GM04503 (cell line): ENCODE measurements at regions not wholly inside any gene's neighbourhood (a gene's known extent, or its start where the extent isn't known, plus 50 kb on each side); places are given as distances from the start of the nearest gene placed in this dataset.
"Not testable (repeated sequence)": the region's sequence is repeated elsewhere in the genome, so short reads cannot be mapped to it uniquely, and the experiment has no call there.

ENCODE experiments used
- DNase-seq: peaks from one replicate; pipeline ENCODE4 v3.0.0-alpha.2; 2012; ENCODE audit warnings: low read depth

GRCh38 chr2:145822892-145823534 is 1303.1 kb upstream of the ZEB2 start:
- no peak for DNase-seq

DNA sequence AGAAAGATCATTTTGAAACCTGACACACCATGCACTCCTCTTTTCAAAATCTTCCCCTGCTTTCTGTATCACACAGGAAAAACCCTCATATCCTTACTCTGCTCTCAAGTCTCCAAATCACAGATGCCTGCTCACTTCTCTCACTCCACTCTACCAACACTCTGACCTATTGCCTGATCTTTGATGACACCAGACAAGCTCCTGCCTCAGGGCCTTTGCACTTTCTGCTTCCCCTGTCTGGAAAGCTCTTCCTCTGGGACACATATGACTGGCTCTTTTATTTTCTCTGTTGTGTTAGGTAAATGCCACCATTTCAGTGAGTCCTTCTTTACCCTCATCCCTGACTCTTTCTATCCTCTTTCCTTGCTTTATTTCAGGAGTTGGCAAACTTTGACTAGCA is 1300.7 kb upstream of the ZEB2 start:
- no peak for DNase-seq

DNA sequence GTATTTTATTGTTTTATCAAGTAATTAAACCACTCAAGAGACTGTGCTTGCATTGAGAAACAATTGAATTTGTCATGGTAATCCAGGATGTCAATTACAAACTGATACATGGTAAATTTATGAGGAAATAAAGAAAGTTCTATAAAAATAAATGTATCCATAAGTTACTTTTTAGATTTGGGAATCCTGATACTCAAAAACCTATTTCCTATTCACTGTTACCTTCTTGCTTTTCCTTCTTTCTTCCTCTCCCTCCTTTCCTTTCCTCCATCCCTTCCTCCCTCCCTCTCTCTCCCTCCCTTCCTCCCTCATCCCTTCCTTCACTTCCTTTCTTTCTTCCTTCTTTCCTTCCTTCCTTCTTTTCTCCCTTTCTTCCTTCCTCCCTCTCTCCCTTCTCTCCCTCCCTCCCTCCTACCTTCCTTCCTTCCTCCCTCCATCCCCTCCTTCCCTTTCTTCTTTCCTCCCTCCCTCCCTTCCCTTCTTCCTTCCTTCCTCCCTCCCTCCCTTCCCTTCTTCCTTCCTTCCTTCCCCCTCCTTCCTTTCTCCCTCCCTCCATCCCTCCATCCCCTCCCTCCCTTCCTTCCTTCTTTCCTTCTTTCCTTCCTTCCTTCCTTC is 1299.1 kb upstream of the ZEB2 start:
- no peak for DNase-seq

DNA sequence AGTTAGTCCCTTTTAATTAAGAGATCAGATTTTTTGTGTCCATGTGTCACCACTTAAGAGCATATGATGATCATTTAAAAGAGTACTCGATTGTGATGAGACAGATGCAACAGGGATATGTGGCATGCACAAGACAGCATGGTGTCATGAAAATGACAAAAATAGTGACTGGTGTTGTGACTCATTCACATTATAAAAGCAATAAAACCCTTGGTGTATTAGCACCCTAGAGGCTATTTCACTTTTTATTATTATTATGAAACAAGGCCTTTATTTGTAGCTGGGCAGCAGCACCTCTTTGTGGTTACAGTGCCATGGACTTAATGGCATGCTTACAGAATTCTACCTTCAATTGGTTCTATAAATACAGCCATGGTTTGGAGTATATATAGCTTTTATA is 1296.0 kb upstream of the ZEB2 start:
- DNase-seq, result no peak

DNA sequence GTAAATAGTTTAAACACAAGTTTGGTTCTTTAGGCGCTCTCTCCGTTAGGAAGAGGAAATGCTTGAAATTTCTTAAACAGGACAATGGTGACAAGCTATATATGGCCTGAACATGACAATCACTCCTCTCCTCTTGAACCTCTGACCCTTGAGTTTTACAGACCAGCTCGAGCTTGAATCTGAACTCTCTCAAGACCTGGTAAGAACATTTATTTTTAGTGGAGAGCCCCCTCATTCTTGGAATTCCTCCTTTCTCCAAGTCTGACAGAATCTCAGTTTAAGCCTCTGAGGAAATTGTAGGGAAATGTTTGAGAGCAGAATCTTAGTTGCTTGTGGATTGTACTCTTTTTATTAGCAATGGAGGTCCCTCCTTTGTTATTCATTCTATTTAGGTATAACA is 1293.6 kb upstream of the ZEB2 start:
- DNase-seq, result no peak

GRCh38 chr2:145812165-145812554 is 1292.2 kb upstream of the ZEB2 start:
- no peak for DNase-seq

GRCh38 chr2:145811276-145812164 is 1291.6 kb upstream of the ZEB2 start:
- DNase-seq, result no peak

- DNase-seq, result no peak
Observed at GRCh38 chr2:145807968-145808367, 1288.0 kb upstream of the ZEB2 start.

DNA sequence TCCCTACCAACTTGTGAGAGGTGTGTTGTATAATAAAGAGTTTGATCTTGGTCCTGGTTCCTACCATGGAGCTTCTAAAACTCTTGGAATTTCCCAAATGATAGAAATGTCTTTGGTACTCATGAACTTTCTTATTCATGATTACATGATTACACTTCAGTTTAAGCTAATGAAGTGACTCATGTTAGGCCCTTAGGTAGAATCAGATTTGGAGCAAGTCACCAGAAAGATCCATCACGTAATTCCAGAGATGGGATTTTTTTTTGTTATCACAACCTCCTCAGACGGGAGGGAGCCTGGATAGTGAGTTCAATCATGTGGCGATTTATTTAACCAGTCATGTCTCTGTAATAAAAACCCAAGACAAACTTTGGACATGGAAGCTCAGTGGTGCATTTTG is 1287.6 kb upstream of the ZEB2 start:
- DNase-seq, result no peak

DNA sequence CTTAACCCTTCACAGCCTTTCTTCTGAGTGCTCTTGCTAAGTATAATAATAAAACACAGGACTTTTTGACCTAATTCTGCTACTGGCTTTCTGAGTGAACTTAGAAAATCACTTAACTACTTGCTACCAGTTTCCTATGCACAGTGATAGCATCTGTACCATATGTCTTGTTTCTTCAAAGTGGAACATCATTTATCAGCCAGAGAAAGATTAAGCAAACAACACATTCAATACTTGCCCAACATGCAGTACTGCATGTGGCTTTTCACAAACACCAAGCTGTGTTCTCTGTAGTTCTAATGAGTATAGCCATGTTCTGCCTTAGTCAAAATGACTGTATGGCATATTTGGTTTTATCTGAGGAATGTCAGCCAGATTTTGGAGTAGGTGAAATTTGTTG is 1286.6 kb upstream of the ZEB2 start:
- no peak for DNase-seq

DNA sequence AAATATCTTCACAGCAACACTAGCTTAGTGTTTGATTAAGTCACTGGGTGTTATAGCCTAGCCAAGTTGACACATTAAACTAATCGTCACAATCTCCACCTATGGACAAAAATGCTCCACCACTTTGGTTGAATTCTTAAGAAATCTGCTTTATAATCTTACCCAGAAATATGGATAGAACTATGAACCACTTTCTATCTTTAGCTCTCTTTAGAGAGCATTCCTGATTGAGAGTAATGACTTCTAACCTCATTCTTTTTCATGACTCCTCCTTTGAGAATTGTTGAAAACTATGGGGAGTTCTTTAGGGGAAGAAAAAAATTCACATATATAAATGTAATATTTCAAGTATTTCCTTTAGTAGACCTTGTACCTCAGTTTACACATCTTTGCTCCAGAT is 1282.2 kb upstream of the ZEB2 start:
- DNase-seq, result no peak

GRCh38 chr2:145801210-145801609 is 1281.3 kb upstream of the ZEB2 start:
- no peak for DNase-seq

DNA sequence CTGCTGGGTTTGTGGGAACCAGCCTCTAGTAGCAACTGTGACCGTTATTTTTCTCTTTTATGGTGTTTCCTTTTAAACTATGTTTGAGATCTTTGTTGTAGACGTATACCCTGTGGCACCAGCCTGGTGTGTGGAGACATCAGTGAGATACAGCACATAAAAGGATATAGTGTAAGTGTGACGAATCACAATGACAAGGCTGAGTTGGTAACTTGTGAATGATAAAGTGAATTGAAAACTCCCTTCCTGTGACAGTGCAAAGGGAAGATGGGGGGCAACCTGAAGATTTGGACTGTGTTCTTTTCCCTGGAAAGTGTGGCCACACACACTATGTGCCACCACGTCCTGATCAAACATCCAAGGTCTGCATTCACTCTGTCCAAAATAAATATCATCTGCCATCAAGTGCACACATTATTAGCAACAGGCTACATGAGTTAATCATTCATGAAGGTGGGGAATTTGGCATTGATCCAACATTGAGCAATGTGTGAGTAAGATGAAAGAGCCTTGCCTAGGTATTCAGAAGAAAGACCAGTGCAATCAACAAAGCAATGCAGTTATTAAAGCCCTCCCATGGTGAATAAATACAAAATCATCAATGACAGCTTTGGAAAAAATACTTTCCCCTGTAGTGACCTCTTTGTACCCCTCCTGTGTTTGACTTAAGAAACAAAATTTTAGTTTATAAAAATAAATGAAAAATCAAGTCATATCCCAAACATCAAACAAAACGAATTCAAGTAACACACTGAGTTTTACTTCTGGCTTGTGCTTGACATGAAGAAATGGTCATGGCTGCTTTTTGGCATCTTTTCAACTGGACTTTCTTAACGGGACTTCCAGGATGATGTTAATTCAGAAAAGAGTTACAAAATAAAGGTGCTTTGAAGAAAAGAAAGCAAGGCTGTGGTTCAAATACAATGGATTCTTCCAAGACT is 1280.5 kb upstream of the ZEB2 start:
- no peak for DNase-seq

GRCh38 chr2:145799595-145800108 is 1279.7 kb upstream of the ZEB2 start:
- DNase-seq, result no peak

GRCh38 chr2:145798419-145798818 is 1278.5 kb upstream of the ZEB2 start:
- DNase-seq, result no peak

DNA sequence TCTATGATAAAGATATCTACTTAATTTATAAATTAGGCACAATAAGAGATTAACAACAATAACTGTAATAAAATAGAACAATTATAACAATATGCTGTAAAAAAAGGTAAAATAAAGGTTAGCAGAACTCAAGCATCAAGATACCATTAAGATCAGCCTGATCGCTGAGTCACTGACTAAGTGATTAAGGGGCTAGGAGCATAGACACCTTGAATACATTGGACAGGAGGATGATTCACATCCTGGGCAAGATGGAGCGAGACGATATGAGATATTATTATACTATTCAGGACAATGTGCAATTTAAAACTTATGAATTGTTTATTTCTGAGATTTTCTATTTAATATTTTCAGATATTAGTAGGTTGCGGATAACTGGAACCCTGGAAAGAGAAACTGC is 1277.8 kb upstream of the ZEB2 start:
- DNase-seq, result no peak

GRCh38 chr2:145792745-145793144 is 1272.8 kb upstream of the ZEB2 start:
- DNase-seq, result no peak

DNA sequence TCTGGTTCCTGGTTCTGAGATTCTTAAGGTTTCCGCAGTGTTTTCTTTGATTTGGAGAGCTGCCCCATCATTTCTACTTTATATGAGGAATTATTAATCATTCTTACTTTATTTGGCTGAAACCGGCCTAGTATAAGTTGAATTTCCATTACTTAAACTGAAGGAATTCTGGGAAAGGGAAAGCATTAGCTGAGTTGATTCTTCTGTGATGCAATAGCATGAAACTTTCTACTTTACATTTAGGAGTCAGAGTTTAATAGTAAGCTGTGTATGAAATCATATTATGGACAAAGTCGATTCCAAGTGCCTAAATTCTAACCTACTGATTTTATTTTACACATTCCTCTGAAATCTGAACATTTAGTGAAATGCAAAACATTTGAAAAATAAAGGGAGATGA is 1269.7 kb upstream of the ZEB2 start:
- DNase-seq, result no peak

DNA sequence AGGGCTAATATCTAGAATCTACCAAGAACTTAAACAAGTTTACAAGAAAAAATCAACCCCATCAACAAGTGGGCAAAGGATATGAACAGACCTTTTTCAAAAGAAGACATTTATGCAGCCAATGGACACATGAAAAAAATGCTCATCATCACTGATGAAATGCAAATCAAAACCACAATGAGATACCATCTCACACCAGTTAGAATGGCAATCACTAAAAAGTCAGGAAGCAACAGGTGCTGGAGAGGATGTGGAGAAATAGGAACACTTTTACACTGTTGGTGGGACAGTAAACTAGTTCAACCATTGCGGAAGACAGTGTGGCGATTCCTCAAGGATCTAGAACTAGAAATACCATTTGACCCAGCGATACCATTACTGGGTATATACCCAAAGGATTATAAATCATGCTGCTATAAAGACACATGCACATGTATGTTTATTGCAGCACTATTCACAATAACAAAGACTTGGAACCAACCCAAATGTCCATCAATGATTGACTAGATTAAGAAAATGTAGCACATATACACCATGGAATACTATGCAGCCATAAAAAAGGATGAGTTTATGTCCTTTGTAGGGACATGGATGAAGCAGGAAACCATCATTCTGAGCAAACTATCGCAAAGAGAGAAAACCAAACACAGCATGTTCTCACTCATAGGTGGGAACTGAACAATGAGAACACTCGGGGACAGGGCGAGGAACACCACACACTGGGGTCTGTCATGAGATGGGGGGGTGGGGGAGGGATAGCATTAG is 1267.9 kb upstream of the ZEB2 start:
- DNase-seq, result not testable (repeated sequence)

GRCh38 chr2:145782607-145783006 is 1262.7 kb upstream of the ZEB2 start:
- not testable (repeated sequence) for DNase-seq

DNA sequence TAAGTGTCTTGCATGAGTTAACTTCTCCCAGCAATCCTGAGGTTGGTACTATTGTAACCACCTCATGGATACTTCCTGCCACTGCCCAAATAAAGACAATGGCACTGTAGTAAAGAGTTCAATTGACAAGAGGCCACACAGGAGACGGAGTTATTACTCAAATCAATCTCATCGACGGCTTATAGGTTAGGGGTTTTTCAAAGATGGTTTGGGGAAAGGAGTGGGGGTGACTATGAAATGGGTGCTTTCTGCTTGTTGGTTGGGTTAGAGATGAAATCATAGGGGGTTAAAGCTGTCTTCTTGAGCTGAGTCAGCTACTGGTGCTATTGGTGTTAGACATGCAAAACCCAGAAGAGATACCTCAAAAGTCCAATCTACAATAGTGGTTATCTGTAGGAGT is 1258.0 kb upstream of the ZEB2 start:
- no peak for DNase-seq
